IMR-90 (cell line): ENCODE measurements at regions not wholly inside any gene's neighbourhood (a gene's known extent, or its start where the extent isn't known, plus 50 kb on each side); places are given as distances from the start of the nearest gene placed in this dataset.

Experiments
- ATAC-seq: fragments of 200-7000 bp; cut with Tn5 transposase; 2 replicates; pipeline ENCODE4 v1.9.1; 2020; ENCODE audit warnings: low read depth, mild to moderate bottlenecking, moderate library complexity
- BruUV-seq: library from RNA; stranded (reverse); fragments of 400-500 nt; replicated peaks from 2 replicates; lab custom pipeline; 2021; lab: Mats Ljungman, UMichigan
- CTCF ChIA-PET: fragments of 300-600 bp; formaldehyde crosslinking; extraction: SDS; loops from one replicate; lab custom pipeline; 2021; ENCODE audit warnings: antibody characterized with exemption; lab: Yijun Ruan, JAX
- POLR2A ChIA-PET: fragments of 300-600 bp; sonication (Branson Sonifier 250); formaldehyde crosslinking; loops from one replicate; lab custom pipeline; 2022; ENCODE audit warnings: antibody characterized with exemption; ENCODE audit not compliant: unreplicated experiment; lab: Charles Lee
- DNase-seq: peaks from one replicate; pipeline ENCODE4 v3.0.0; 2013
- H2AFZ ChIP-seq: replicated peaks from 2 replicates; pipeline ENCODE3; 2013; ENCODE audit warnings: low read length, mild to moderate bottlenecking; ENCODE audit not compliant: poor library complexity
- H2AK5ac ChIP-seq: 2 replicates; pipeline ENCODE4 v1.6.1; 2013; ENCODE audit warnings: low read depth, low read length, inconsistent platforms
- H2AK9ac ChIP-seq: replicated peaks from 2 replicates; pipeline ENCODE3; 2013; ENCODE audit warnings: mild to moderate bottlenecking, low read depth, low read length, moderate library complexity; ENCODE audit not compliant: poor library complexity
- H2BK120ac ChIP-seq: 2 replicates; pipeline ENCODE4 v1.6.1; 2013; ENCODE audit warnings: low read depth, low read length, inconsistent platforms
- H2BK15ac ChIP-seq: 3 replicates; pipeline ENCODE4 v1.6.1; 2013; ENCODE audit warnings: low read depth, low read length, inconsistent platforms
- H2BK20ac ChIP-seq: 2 replicates; pipeline ENCODE4 v1.6.1; 2013; ENCODE audit warnings: low read depth, mild to moderate bottlenecking, inconsistent platforms, low read length, moderate library complexity
- H2BK5ac ChIP-seq: 2 replicates; pipeline ENCODE4 v1.6.1; 2013; ENCODE audit warnings: mild to moderate bottlenecking, low read depth, low read length, inconsistent platforms; ENCODE audit not compliant: poor library complexity, severe bottlenecking
- H3K14ac ChIP-seq: replicated peaks from 2 replicates; pipeline ENCODE4 v1.6.1; 2013; ENCODE audit warnings: low read depth, low read length, inconsistent platforms
- H3K18ac ChIP-seq: 2 replicates; pipeline ENCODE4 v1.6.1; 2013; ENCODE audit warnings: low read depth, low read length, control low read depth
- H3K23ac ChIP-seq: 2 replicates; pipeline ENCODE4 v1.6.1; 2013; ENCODE audit warnings: low read depth, low read length, inconsistent platforms
- H3K27ac ChIP-seq: 2 replicates; pipeline ENCODE4 v1.5.1; 2013; ENCODE audit warnings: mild to moderate bottlenecking, control low read depth, low read length; ENCODE audit not compliant: insufficient read depth
- H3K27me3 ChIP-seq: 2 replicates; pipeline ENCODE4 v1.6.1; 2013; ENCODE audit warnings: low read length; ENCODE audit not compliant: control insufficient read depth, insufficient read depth
- H3K36me3 ChIP-seq: 2 replicates; pipeline ENCODE4 v1.6.1; 2013; ENCODE audit warnings: low read length, mixed read lengths; ENCODE audit not compliant: control insufficient read depth, insufficient read depth
- H3K4ac ChIP-seq: 2 replicates; pipeline ENCODE4 v1.6.1; 2013; ENCODE audit warnings: low read depth, low read length, inconsistent platforms
- H3K4me1 ChIP-seq: 2 replicates; pipeline ENCODE4 v1.6.1; 2013; ENCODE audit warnings: low read length, mixed read lengths; ENCODE audit not compliant: control insufficient read depth, insufficient read depth
- H3K4me2 ChIP-seq: 2 replicates; pipeline ENCODE4 v1.6.1; 2013; ENCODE audit warnings: low read depth, mild to moderate bottlenecking, control low read depth, low read length, moderate library complexity
- H3K4me3 ChIP-seq: 2 replicates; pipeline ENCODE4 v1.5.1; 2013; ENCODE audit warnings: low read depth, mild to moderate bottlenecking, control low read depth, low read length, moderate library complexity; ENCODE audit not compliant: insufficient read depth
- H3K56ac ChIP-seq: 2 replicates; pipeline ENCODE4 v1.6.1; 2013; ENCODE audit warnings: low read length, inconsistent platforms; ENCODE audit not compliant: insufficient read depth; ENCODE audit errors: extremely low read depth
- H3K79me1 ChIP-seq, 2 experiments: 2 replicates each; pipeline ENCODE4 v1.6.1; 2013; ENCODE audit warnings: low read length in 2 of 2, inconsistent platforms in 1 of 2, low read depth in 1 of 2
- H3K9ac ChIP-seq: 2 replicates; pipeline ENCODE4 v1.6.1; 2013; ENCODE audit warnings: low read depth, low read length, control low read depth
- H3K9me1 ChIP-seq: 2 replicates; pipeline ENCODE4 v1.6.1; 2013; ENCODE audit warnings: low read length, inconsistent platforms; ENCODE audit not compliant: insufficient read depth
- H3K9me3 ChIP-seq: 2 replicates; pipeline ENCODE4 v1.6.1; 2013; ENCODE audit warnings: low read length; ENCODE audit not compliant: control insufficient read depth, insufficient read depth
- H4K20me1 ChIP-seq: 2 replicates; pipeline ENCODE4 v1.6.1; 2013; ENCODE audit warnings: low read length, inconsistent platforms; ENCODE audit not compliant: insufficient read depth
- H4K5ac ChIP-seq: 2 replicates; pipeline ENCODE4 v1.6.1; 2013; ENCODE audit warnings: mild to moderate bottlenecking, low read depth, low read length, control low read depth
- H4K8ac ChIP-seq, 2 experiments: 2 replicates each; pipeline ENCODE4 v1.6.1; 2013; ENCODE audit warnings: low read depth in 2 of 2, low read length in 2 of 2, control low read depth in 1 of 2, inconsistent platforms in 1 of 2
- H4K91ac ChIP-seq: 2 replicates; pipeline ENCODE4 v1.6.1; 2013; ENCODE audit warnings: low read depth, low read length, inconsistent platforms; ENCODE audit not compliant: insufficient read depth
- BHLHE40 ChIP-seq: fragments of 150-350 bp; IDR thresholded peaks from 2 replicates; pipeline ENCODE4 v1.6.1; 2016; ENCODE audit warnings: mild to moderate bottlenecking, low read depth, low read length
- CEBPB ChIP-seq: IDR thresholded peaks from 2 replicates; pipeline ENCODE4 v1.6.1; 2012; ENCODE audit warnings: low read depth, low read length, improper control_type of control experiment
- CHD1 ChIP-seq: IDR thresholded peaks from 2 replicates; pipeline ENCODE4 v1.6.1; 2012; ENCODE audit warnings: low read depth, low read length, improper control_type of control experiment
- ELK1 ChIP-seq: fragments of 150-350 bp; IDR thresholded peaks from 2 replicates; pipeline ENCODE4 v1.6.1; 2016; ENCODE audit warnings: low read depth, mild to moderate bottlenecking, low read length, moderate library complexity, borderline replicate concordance
- MXI1 ChIP-seq: IDR thresholded peaks from 2 replicates; pipeline ENCODE4 v1.6.1; 2012; ENCODE audit warnings: low read depth, mild to moderate bottlenecking, low read length, moderate library complexity, borderline replicate concordance
- RFX5 ChIP-seq: IDR thresholded peaks from 2 replicates; pipeline ENCODE4 v1.8.0; 2012; ENCODE audit warnings: low read depth, mild to moderate bottlenecking, low read length, moderate library complexity
- SMC3 ChIP-seq: fragments of 150-350 bp; IDR thresholded peaks from 2 replicates; pipeline ENCODE4 v1.6.1; 2016; ENCODE audit warnings: low read depth, mild to moderate bottlenecking, antibody characterized with exemption, low read length, moderate library complexity
- dilution Hi-C: fragments of 300-500 bp; cut with HindIII; formaldehyde crosslinking; loops from one replicate; pipeline ENCODE4 v1.14.3; 2018; ENCODE audit warnings: low sequenced_read_pairs; ENCODE audit not compliant: unreplicated experiment
- in situ Hi-C: fragments of 300-500 bp; cut with MboI; formaldehyde crosslinking; loops from 3 replicates; pipeline ENCODE4 v1.14.3; 2019; ENCODE audit warnings: low sequenced_read_pairs, inconsistent platforms, mixed read lengths
- intact Hi-C: fragments of 100-400 bp; cut with micrococcal nuclease; formaldehyde crosslinking; loops from 2 replicates; pipeline ENCODE4 v1.10.0; 2022

GRCh38 chr6:144417681-144418080 is 132.5 kb downstream of the UTRN start:
- intact Hi-C loops (no loop called here), in situ Hi-C loops (no loop called here), dilution Hi-C loops (no loop called here)
- Histone ChIP-seq H4K8ac (no peak overlapping the region), H4K20me1 (peaks cover 5% of the 10 kb centered on the region; the same call in 1 of the 2 replicates), H3K4me2 (no peak overlapping the region), H2BK20ac (no peak overlapping the region), H3K9me3 (no peaks in the 10 kb centered on the region), H3K56ac (no peak overlapping the region), H2BK5ac (no peak overlapping the region), H3K23ac (peak overlapping the region; percentile 59; the same call in 1 of the 2 replicates), H3K4me1 (peaks cover 9% of the 10 kb centered on the region), H3K36me3 (no peaks in the 10 kb centered on the region), H3K18ac (no peak overlapping the region), H2BK120ac (peak overlapping the region; percentile 9; the same call in 1 of the 2 replicates), H3K79me1 (peaks cover 12 to 54% of the 10 kb centered on the region in 2 experiments), H2BK15ac (no peak overlapping the region), H3K27ac (no peak overlapping the region), H2AK5ac (no peak overlapping the region; the same call in 1 of the 2 replicates), H3K9me1 (peaks cover 13% of the 10 kb centered on the region), H3K9ac (no peak overlapping the region), H4K5ac (no peak overlapping the region), H3K4me3 (no peak overlapping the region), H2AFZ (no peak overlapping the region), H2AK9ac (no peak overlapping the region), H3K14ac (no peak overlapping the region), H3K4ac (peak overlapping the region; percentile 50; the same call in 1 of the 2 replicates), H4K91ac (no peak overlapping the region), H3K27me3 (no peaks in the 10 kb centered on the region)
- ChIA-PET POLR2A (no interaction called here), CTCF (no interaction called here)
- DNase-seq: peak; percentile 47
- TF ChIP-seq MXI1: no peak
- TF ChIP-seq RFX5: no peak
- no peak for TF ChIP-seq ELK1
- no peak for TF ChIP-seq CHD1
- TF ChIP-seq SMC3: no peak
- no peak for TF ChIP-seq BHLHE40
- no peak for TF ChIP-seq CEBPB
- no TSS peak for BruUV-seq
- ATAC-seq: no peak
